A673 (cell line): ENCODE measurements at regions not wholly inside any gene's neighbourhood (a gene's known extent, or its start where the extent isn't known, plus 50 kb on each side); places are given as distances from the start of the nearest gene placed in this dataset.

Experiments
- BruUV-seq: library from RNA; stranded (reverse); fragments of 400-500 nt; replicated peaks from 2 replicates; lab custom pipeline; 2021; lab: Mats Ljungman, UMichigan
- CTCF ChIA-PET: fragments of 300-600 bp; sonication (Branson Sonifier 250); formaldehyde crosslinking; loops from one replicate; lab custom pipeline; 2022; ENCODE audit warnings: antibody characterized with exemption; lab: Charles Lee
- POLR2A ChIA-PET: fragments of 300-600 bp; sonication (Branson Sonifier 250); formaldehyde crosslinking; loops from one replicate; lab custom pipeline; 2022; ENCODE audit warnings: antibody characterized with exemption; ENCODE audit not compliant: low non-redundant PET; lab: Charles Lee
- DNase-seq: peaks from one replicate; pipeline ENCODE4 v3.0.0-alpha.2; 2015; ENCODE audit warnings: low spot score
- H3K27ac ChIP-seq: fragments of 200-600 bp; sonication (generic); 2 replicates; pipeline ENCODE4 v1.5.1; 2016; ENCODE audit warnings: mixed run types, low read depth, mild to moderate bottlenecking, mixed read lengths, antibody characterized with exemption, low read length; ENCODE audit not compliant: poor library complexity, severe bottlenecking
- H3K27me3 ChIP-seq: fragments of 200-600 bp; sonication (generic); replicated peaks from 2 replicates; pipeline ENCODE4 v1.6.1; 2017; ENCODE audit warnings: mixed run types, low read depth, mild to moderate bottlenecking, mixed read lengths, antibody characterized with exemption, low read length; ENCODE audit not compliant: insufficient read depth, poor library complexity
- H3K36me3 ChIP-seq: fragments of 200-600 bp; sonication (generic); 2 replicates; pipeline ENCODE4 v1.6.1; 2016; ENCODE audit warnings: mixed run types, mild to moderate bottlenecking, mixed read lengths, antibody characterized with exemption, low read length; ENCODE audit not compliant: insufficient read depth, poor library complexity, severe bottlenecking
- H3K4me1 ChIP-seq: fragments of 200-600 bp; sonication (generic); 2 replicates; pipeline ENCODE4 v1.6.1; 2017; ENCODE audit warnings: mixed run types, mild to moderate bottlenecking, mixed read lengths, antibody characterized with exemption, low read length; ENCODE audit not compliant: insufficient read depth, poor library complexity, severe bottlenecking
- H3K4me3 ChIP-seq: fragments of 200-600 bp; sonication (generic); 2 replicates; pipeline ENCODE4 v1.5.1; 2016; ENCODE audit warnings: low read depth, mixed run types, mild to moderate bottlenecking, mixed read lengths, low read length; ENCODE audit not compliant: poor library complexity, severe bottlenecking
- H3K9me3 ChIP-seq: fragments of 200-600 bp; sonication (generic); 2 replicates; pipeline ENCODE4 v1.6.1; 2016; ENCODE audit warnings: mixed run types, low read depth, mild to moderate bottlenecking, mixed read lengths, antibody characterized with exemption, low read length; ENCODE audit not compliant: poor library complexity, severe bottlenecking
- CTCF ChIP-seq: fragments of 300-800, 200-600 bp; sonication (generic); conservative IDR thresholded peaks from 2 replicates; pipeline ENCODE4 v1.5.1; 2017; ENCODE audit warnings: low read depth, mild to moderate bottlenecking, antibody characterized with exemption, low read length, moderate library complexity, mixed read lengths
- EZH2 ChIP-seq: fragments of 200-600 bp; sonication (generic); IDR thresholded peaks from 2 replicates; pipeline ENCODE4 v1.6.1; 2017; ENCODE audit warnings: borderline replicate concordance, low read depth, mild to moderate bottlenecking, mixed read lengths, antibody characterized with exemption, low read length; ENCODE audit not compliant: poor library complexity, severe bottlenecking
- intact Hi-C: fragments of 100-400 bp; cut with micrococcal nuclease; formaldehyde crosslinking; loops from one replicate; pipeline ENCODE4 v1.10.0; 2022; ENCODE audit not compliant: unreplicated experiment

DNA sequence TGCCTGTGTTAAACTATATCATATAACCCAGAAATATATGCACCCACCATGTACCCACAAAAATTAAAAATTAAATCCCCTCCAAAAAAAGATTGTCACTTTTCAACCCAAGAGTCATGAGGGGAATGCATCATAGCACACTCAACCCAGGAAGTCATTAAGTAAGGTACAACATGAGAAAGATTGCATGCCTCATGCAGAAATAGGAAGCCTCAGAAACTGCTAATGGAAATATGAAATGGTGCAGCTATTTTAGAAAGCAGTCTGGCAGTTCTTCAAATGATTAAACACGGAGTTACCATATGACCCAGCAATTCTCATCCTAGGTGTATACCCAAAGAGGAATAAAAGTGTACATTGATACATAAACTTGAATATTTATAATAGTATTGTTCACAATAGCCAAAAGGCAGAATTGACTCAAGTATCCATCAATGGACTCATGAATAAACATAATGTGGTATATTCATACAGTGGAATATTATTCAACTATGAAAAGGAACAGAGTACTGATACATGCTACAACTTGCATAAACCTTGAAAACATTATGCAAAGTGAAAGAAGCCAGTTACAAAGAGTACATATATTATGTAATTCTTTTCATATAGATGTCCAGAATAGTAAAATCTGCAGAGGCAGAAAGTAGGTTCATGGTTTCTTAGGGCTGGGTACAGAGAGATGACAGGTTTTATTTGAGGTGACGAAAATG lies 70.4 kb downstream of the TMEM100 start:
- TF ChIP-seq CTCF (no peak), EZH2 (no peak)
- Histone ChIP-seq H3K27me3 (no peaks in the 10 kb centered on the region), H3K36me3 (no peaks in the 10 kb centered on the region), H3K4me1 (peaks cover 40% of the 10 kb centered on the region), H3K4me3 (no peak overlapping the region), H3K27ac (no peak overlapping the region), H3K9me3 (no peaks in the 10 kb centered on the region)
- ChIA-PET CTCF (no interaction called here), POLR2A (no interaction called here)
- DNase-seq = no peak
- intact Hi-C loops = no loop called here
- no TSS peak for BruUV-seq

- Histone ChIP-seq H3K27me3 (no peaks in the 10 kb centered on the region), H3K36me3 (no peaks in the 10 kb centered on the region), H3K27ac (no peak overlapping the region), H3K4me1 (peaks cover 36% of the 10 kb centered on the region), H3K4me3 (no peak overlapping the region), H3K9me3 (no peaks in the 10 kb centered on the region)
- POLR2A ChIA-PET = no interaction called here
- intact Hi-C loops = loop anchor here (5.0 kb wide), 1 partner anchor 62 kb away; no protein-coding TSS in a partner anchor
- BruUV-seq = no TSS peak
- TF ChIP-seq CTCF (no peak), EZH2 (no peak)
- DNase-seq = no peak
- CTCF ChIA-PET = no interaction called here
Observed at GRCh38 chr17:55649957-55650597, 72.6 kb downstream of the TMEM100 start.

GRCh38 chr17:55648086-55648485 lies 74.6 kb downstream of the TMEM100 start:
- CTCF ChIA-PET = interaction anchor here (1.0 kb wide), 1 partner anchor 12 kb away, joined by 3 read pairs; no protein-coding TSS in a partner anchor
- no peak for TF ChIP-seq EZH2
- no peak for TF ChIP-seq CTCF
- no peak overlapping the region for H3K4me3 ChIP-seq
- no TSS peak for BruUV-seq
- H3K36me3 ChIP-seq = no peaks in the 10 kb centered on the region
- intact Hi-C loops = loop anchor here (5.0 kb wide), 1 partner anchor 64 kb away; no protein-coding TSS in a partner anchor
- no peaks in the 10 kb centered on the region for H3K27me3 ChIP-seq
- no peaks in the 10 kb centered on the region for H3K9me3 ChIP-seq
- peak overlapping the region; percentile 49 for H3K27ac ChIP-seq
- POLR2A ChIA-PET = interaction anchor here (0.6 kb wide), 1 partner anchor 17 kb away, joined by 4 read pairs; no protein-coding TSS in a partner anchor
- peaks cover 20% of the 10 kb centered on the region for H3K4me1 ChIP-seq
- DNase-seq = peak; percentile 57
